Activated B cell treated with CpG ODN at 0.5 μM for 24 hours (primary cell): ENCODE measurements at regions not wholly inside any gene's neighbourhood (a gene's known extent, or its start where the extent isn't known, plus 50 kb on each side); places are given as distances from the start of the nearest gene placed in this dataset.

ENCODE experiments used
- ATAC-seq: fragments of 200-7000 bp; cut with Tn5 transposase; one replicate; pipeline ENCODE4 v1.10.0; 2021; ENCODE audit warnings: low read depth, mild to moderate bottlenecking, moderate library complexity
- CTCF ChIA-PET: fragments of 350-600 bp; sonication (Branson Sonifier 250); formaldehyde crosslinking; loops from one replicate; lab custom pipeline; 2021; ENCODE audit warnings: antibody characterized with exemption; lab: Charles Lee
- POLR2A ChIA-PET: fragments of 350-600 bp; sonication (Branson Sonifier 250); formaldehyde crosslinking; loops from one replicate; lab custom pipeline; 2021; ENCODE audit warnings: antibody characterized with exemption; lab: Charles Lee
- DNase-seq: peaks from one replicate; pipeline ENCODE4 v3.0.0; 2022
- H3K27ac Mint-ChIP-seq: one replicate; pipeline ENCODE4 v1.8.0; 2020; ENCODE audit warnings: mixed read lengths
- H3K27me3 Mint-ChIP-seq: one replicate; pipeline ENCODE4 v1.8.0; 2021; ENCODE audit warnings: mixed read lengths
- H3K36me3 Mint-ChIP-seq: one replicate; pipeline ENCODE4 v1.8.0; 2021; ENCODE audit warnings: low read depth, mixed read lengths
- H3K4me1 Mint-ChIP-seq: one replicate; pipeline ENCODE4 v1.8.0; 2021; ENCODE audit warnings: mixed read lengths
- H3K4me3 Mint-ChIP-seq: one replicate; pipeline ENCODE4 v1.8.0; 2020; ENCODE audit warnings: mild to moderate bottlenecking, mixed read lengths
- H3K9me3 Mint-ChIP-seq: one replicate; pipeline ENCODE4 v1.8.0; 2020; ENCODE audit warnings: mixed read lengths
- intact Hi-C: fragments of 100-400 bp; cut with micrococcal nuclease; formaldehyde crosslinking; loops from one replicate; pipeline ENCODE4 v1.15.1; 2024
- TF ChIP-seq, protein P1 (sequence below): fragments of 200-600 bp; IDR thresholded peaks from one replicate; pipeline ENCODE4 v1.8.0; 2022; ENCODE audit warnings: antibody characterized with exemption, mild to moderate bottlenecking

DNA sequence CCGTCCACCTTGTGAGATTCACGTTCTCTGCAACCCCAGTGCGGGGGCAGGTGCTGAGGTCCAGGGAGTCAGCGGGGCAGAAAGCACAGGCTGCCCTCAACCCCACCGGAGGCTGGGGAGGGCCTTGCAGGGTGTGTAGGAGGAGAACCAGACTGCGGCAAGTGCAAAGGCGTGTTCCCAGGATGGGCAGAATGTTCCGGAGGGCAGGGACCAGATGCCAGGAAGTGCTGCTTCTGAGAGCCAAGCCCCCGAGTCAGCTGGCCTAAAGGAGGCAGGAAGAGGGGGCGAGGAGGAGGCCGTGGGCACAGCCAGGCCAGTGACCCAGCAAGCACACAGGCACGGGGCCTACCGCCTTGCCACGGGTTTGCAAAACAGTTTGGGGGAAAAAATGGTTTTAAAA lies 193.8 kb upstream of the AJAP1 start:
- no peak overlapping the region for H3K4me3 Mint-ChIP-seq
- POLR2A ChIA-PET, result no interaction called here
- no peaks in the 10 kb centered on the region for H3K4me1 Mint-ChIP-seq
- H3K9me3 Mint-ChIP-seq, result peaks cover 4% of the 10 kb centered on the region
- TF ChIP-seq, protein P1, sequence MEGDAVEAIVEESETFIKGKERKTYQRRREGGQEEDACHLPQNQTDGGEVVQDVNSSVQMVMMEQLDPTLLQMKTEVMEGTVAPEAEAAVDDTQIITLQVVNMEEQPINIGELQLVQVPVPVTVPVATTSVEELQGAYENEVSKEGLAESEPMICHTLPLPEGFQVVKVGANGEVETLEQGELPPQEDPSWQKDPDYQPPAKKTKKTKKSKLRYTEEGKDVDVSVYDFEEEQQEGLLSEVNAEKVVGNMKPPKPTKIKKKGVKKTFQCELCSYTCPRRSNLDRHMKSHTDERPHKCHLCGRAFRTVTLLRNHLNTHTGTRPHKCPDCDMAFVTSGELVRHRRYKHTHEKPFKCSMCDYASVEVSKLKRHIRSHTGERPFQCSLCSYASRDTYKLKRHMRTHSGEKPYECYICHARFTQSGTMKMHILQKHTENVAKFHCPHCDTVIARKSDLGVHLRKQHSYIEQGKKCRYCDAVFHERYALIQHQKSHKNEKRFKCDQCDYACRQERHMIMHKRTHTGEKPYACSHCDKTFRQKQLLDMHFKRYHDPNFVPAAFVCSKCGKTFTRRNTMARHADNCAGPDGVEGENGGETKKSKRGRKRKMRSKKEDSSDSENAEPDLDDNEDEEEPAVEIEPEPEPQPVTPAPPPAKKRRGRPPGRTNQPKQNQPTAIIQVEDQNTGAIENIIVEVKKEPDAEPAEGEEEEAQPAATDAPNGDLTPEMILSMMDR, result no peak
- intact Hi-C loops, result no loop called here
- DNase-seq, result no peak
- no peaks in the 10 kb centered on the region for H3K27me3 Mint-ChIP-seq
- H3K27ac Mint-ChIP-seq, result no peak overlapping the region
- CTCF ChIA-PET, result no interaction called here
- ATAC-seq, result no peak
- H3K36me3 Mint-ChIP-seq, result no peaks in the 10 kb centered on the region

DNA sequence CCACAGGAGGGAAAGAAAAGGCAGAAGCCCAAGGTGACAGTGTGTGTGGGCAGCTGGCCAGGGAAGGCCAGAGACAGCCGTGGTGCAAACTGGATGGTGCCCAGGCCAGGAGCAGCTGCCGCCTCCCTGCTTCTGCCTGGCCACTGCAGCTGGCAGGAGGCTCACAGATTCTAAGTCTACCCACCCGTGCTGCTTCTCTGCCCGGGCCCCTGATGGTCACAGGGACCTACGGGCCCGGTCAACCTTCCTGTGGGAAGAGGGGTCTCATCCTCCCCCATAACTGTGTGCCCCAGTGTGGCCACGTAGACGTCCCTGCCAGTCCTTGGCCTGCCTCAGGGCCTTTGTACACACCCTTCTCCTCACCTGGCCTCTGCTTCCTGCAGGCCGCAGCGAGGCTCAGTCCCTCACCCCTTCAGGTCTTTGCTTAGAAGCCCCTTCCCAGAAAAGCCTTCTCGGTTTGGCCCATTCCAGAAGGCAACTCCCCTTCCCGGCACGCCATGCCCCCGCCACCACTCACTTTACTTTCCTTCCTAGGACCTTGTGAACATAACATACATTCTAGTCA lies 192.6 kb upstream of the AJAP1 start:
- no peaks in the 10 kb centered on the region for H3K9me3 Mint-ChIP-seq
- no peak overlapping the region for H3K27ac Mint-ChIP-seq
- no peaks in the 10 kb centered on the region for H3K4me1 Mint-ChIP-seq
- H3K36me3 Mint-ChIP-seq, result no peaks in the 10 kb centered on the region
- ATAC-seq, result no peak
- intact Hi-C loops, result no loop called here
- ChIA-PET POLR2A (no interaction called here), CTCF (no interaction called here)
- H3K27me3 Mint-ChIP-seq, result no peaks in the 10 kb centered on the region
- no peak overlapping the region for H3K4me3 Mint-ChIP-seq
- TF ChIP-seq, protein P1, result no peak
- DNase-seq, result no peak

DNA sequence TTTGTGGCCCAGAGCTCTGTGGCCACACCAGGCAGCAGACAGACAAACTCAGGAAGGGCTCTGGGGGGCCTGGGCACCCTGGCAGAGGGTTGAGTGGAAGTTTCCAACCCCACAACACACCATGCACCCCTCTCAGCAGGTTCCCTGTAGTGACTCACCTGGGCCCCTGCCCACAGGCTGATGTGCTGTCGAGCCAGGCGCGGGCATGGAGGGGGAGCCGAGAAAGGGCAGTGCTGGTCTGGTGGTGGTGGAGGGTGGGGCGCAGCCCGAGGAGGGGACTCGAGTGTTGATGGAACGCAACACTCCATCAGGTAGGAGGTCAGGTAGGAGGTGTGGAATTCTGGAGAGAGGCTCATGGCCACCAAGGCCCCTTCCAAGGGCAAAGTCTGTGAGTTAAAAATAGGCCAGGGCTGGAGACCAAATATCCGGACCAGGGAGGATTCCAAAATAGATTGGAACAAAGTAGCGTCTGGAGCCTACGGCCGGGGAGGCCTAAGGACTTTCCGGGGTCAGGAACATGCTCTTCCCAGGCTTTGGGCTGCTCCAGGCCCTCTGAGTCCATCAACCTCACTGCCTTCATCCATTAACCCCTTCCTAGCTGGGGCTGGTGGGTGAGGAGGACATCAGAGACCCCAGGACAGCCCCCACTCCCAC lies 191.5 kb upstream of the AJAP1 start:
- intact Hi-C loops, result no loop called here

DNA sequence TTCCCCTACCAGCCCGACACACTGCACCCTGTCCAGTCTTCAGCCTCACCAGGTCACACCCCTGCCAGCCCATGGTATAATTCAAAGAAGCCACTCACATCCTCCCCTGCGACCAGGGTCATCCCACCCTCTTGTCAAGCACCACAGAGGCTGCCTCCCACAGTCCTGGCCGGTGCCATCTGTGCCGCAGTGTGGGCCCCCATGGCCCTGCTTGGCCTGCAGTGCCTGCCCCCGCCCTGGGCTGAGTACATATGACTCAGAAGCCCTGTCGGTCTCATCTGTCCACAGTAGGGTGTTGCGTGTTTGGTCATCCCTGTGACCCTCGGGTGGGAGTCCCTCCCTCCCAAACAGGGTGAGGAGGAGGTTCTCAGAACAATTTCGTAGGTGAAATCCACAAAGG lies 190.8 kb upstream of the AJAP1 start:
- H3K36me3 Mint-ChIP-seq, result no peaks in the 10 kb centered on the region
- H3K27me3 Mint-ChIP-seq, result peaks cover 3% of the 10 kb centered on the region
- no peak overlapping the region for H3K4me3 Mint-ChIP-seq
- intact Hi-C loops, result no loop called here
- ATAC-seq, result no peak
- H3K4me1 Mint-ChIP-seq, result no peaks in the 10 kb centered on the region
- ChIA-PET CTCF (no interaction called here), POLR2A (no interaction called here)
- H3K27ac Mint-ChIP-seq, result no peak overlapping the region
- DNase-seq, result no peak
- TF ChIP-seq, protein P1, result no peak
- H3K9me3 Mint-ChIP-seq, result no peaks in the 10 kb centered on the region

More for the DNA sequence above, 191.5 kb upstream of the AJAP1 start:
- H3K36me3 Mint-ChIP-seq, result no peaks in the 10 kb centered on the region
- H3K27me3 Mint-ChIP-seq, result peaks cover 3% of the 10 kb centered on the region
- H3K27ac Mint-ChIP-seq, result no peak overlapping the region
- no peak for ATAC-seq
- POLR2A ChIA-PET, result no interaction called here
- H3K4me3 Mint-ChIP-seq, result no peak overlapping the region
- TF ChIP-seq, protein P1, result no peak
- DNase-seq, result no peak
- H3K4me1 Mint-ChIP-seq, result no peaks in the 10 kb centered on the region
- CTCF ChIA-PET, result no interaction called here
- no peaks in the 10 kb centered on the region for H3K9me3 Mint-ChIP-seq

DNA sequence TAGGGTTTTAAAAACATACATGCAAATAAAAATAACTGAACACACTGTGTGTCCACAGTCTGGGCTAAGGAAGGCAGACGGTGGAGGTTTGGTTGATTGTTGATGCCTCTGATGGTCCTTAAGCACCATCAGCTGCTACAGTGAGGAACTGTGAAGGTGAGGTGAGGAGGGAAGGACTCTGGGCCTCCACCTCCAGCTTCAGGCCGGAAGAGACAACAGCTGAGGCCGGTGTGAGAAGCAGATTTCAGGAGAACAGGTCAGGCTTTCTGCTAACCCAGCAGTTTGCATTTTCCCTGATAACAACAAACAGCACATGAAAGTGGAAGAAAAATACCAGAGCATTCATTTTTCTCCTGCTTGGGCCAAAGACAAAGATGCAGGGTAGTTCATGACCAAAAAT lies 189.9 kb upstream of the AJAP1 start:
- CTCF ChIA-PET, result no interaction called here
- intact Hi-C loops, result no loop called here
- DNase-seq (no peak), ATAC-seq (no peak)
- Mint-ChIP-seq H3K27me3 (peaks cover 3% of the 10 kb centered on the region), H3K4me1 (no peaks in the 10 kb centered on the region), H3K36me3 (no peaks in the 10 kb centered on the region), H3K27ac (no peak overlapping the region), H3K4me3 (no peak overlapping the region), H3K9me3 (no peaks in the 10 kb centered on the region)
- POLR2A ChIA-PET, result no interaction called here
- TF ChIP-seq, protein P1, result no peak
